ENCODE measurements at regions not wholly inside any gene's neighbourhood (a gene's known extent, or its start where the extent isn't known, plus 50 kb on each side); places are given as distances from the start of the nearest gene placed in this dataset.
"Not testable (repeated sequence)": the region's sequence is repeated elsewhere in the genome, so short reads cannot be mapped to it uniquely, and the experiment has no call there.

- Mint-ChIP-seq H3K9me3 (peaks cover 8% of the 10 kb centered on the region), H3K27me3 (no peaks in the 10 kb centered on the region), H3K4me1 (peaks cover 50% of the 10 kb centered on the region), H3K4me3 (no peak overlapping the region), H3K36me3 (peaks cover 7% of the 10 kb centered on the region), H3K27ac (no peak overlapping the region)
- no peak for DNase-seq
These were observed 125.5 kb upstream of the IFNE start for GRCh38 chr9:21607576-21607975.

- Mint-ChIP-seq H3K9me3 (peaks cover 8% of the 10 kb centered on the region), H3K4me1 (peaks cover 55% of the 10 kb centered on the region), H3K27ac (no peak overlapping the region), H3K27me3 (no peaks in the 10 kb centered on the region), H3K36me3 (peaks cover 7% of the 10 kb centered on the region), H3K4me3 (no peak overlapping the region)
- no peak for DNase-seq
These were observed 126.1 kb upstream of the IFNE start for GRCh38 chr9:21608200-21608599.

GRCh38 chr9:21609506-21609905 lies 127.4 kb upstream of the IFNE start:
- Mint-ChIP-seq H3K27me3 (no peaks in the 10 kb centered on the region), H3K27ac (no peak overlapping the region), H3K36me3 (peaks cover 7% of the 10 kb centered on the region), H3K4me3 (no peak overlapping the region), H3K4me1 (peaks cover 59% of the 10 kb centered on the region), H3K9me3 (peaks cover 8% of the 10 kb centered on the region)
- no peak for DNase-seq

GRCh38 chr9:21611891-21612290 lies 129.8 kb upstream of the IFNE start:
- DNase-seq = peak; percentile 55
- Mint-ChIP-seq H3K9me3 (peaks cover under 1% of the 10 kb centered on the region), H3K4me3 (no peak overlapping the region), H3K4me1 (peaks cover 74% of the 10 kb centered on the region), H3K27ac (peak overlapping the region; percentile 16), H3K27me3 (no peaks in the 10 kb centered on the region), H3K36me3 (peaks cover 3% of the 10 kb centered on the region)

GRCh38 chr9:21615018-21615417 lies 132.9 kb upstream of the IFNE start:
- Mint-ChIP-seq H3K27ac (no peak overlapping the region), H3K36me3 (peaks cover 2% of the 10 kb centered on the region), H3K4me1 (peaks cover 52% of the 10 kb centered on the region), H3K4me3 (no peak overlapping the region), H3K9me3 (no peaks in the 10 kb centered on the region), H3K27me3 (no peaks in the 10 kb centered on the region)
- DNase-seq = no peak

GRCh38 chr9:21615446-21615845 lies 133.3 kb upstream of the IFNE start:
- H3K4me3 Mint-ChIP-seq = no peak overlapping the region

GRCh38 chr9:21616082-21616778 lies 134.1 kb upstream of the IFNE start:
- H3K9me3 Mint-ChIP-seq = no peaks in the 10 kb centered on the region
- peaks cover 45% of the 10 kb centered on the region for H3K4me1 Mint-ChIP-seq
- no peak overlapping the region for H3K4me3 Mint-ChIP-seq
- no peaks in the 10 kb centered on the region for H3K27me3 Mint-ChIP-seq
- no peak overlapping the region for H3K27ac Mint-ChIP-seq
- no peak for DNase-seq
- H3K36me3 Mint-ChIP-seq = peaks cover 2% of the 10 kb centered on the region

More at GRCh38 chr9:21615446-21615845, 133.3 kb upstream of the IFNE start:
- H3K36me3 Mint-ChIP-seq = peaks cover 2% of the 10 kb centered on the region
- peaks cover 50% of the 10 kb centered on the region for H3K4me1 Mint-ChIP-seq
- no peaks in the 10 kb centered on the region for H3K27me3 Mint-ChIP-seq
- H3K9me3 Mint-ChIP-seq = no peaks in the 10 kb centered on the region
- no peak for DNase-seq
- no peak overlapping the region for H3K27ac Mint-ChIP-seq

- peak overlapping the region; percentile 80 for H3K27ac Mint-ChIP-seq
- peak; percentile 29 for DNase-seq
- H3K9me3 Mint-ChIP-seq = peaks cover 16% of the 10 kb centered on the region
- H3K27me3 Mint-ChIP-seq = no peaks in the 10 kb centered on the region
- peaks cover 40% of the 10 kb centered on the region for H3K4me1 Mint-ChIP-seq
- peaks cover 10% of the 10 kb centered on the region for H3K36me3 Mint-ChIP-seq
- H3K4me3 Mint-ChIP-seq = no peak overlapping the region
These were observed 142.8 kb upstream of the IFNE start for GRCh38 chr9:21624675-21625644.

GRCh38 chr9:21626493-21626892 lies 144.4 kb upstream of the IFNE start:
- Mint-ChIP-seq H3K27ac (peak overlapping the region; percentile 34), H3K4me1 (peaks cover 36% of the 10 kb centered on the region)
- DNase-seq = no peak

GRCh38 chr9:21628954-21629353 lies 146.8 kb upstream of the IFNE start:
- not testable (repeated sequence) for H3K27ac Mint-ChIP-seq, DNase-seq, H3K27me3 Mint-ChIP-seq, H3K36me3 Mint-ChIP-seq, H3K4me3 Mint-ChIP-seq
- H3K9me3 Mint-ChIP-seq = peaks cover 23% of the 10 kb centered on the region
- peaks cover 28% of the 10 kb centered on the region for H3K4me1 Mint-ChIP-seq

More at GRCh38 chr9:21626493-21626892, 144.4 kb upstream of the IFNE start:
- H3K9me3 Mint-ChIP-seq = peaks cover 22% of the 10 kb centered on the region
- no peaks in the 10 kb centered on the region for H3K27me3 Mint-ChIP-seq
- H3K36me3 Mint-ChIP-seq = peaks cover 10% of the 10 kb centered on the region
- H3K4me3 Mint-ChIP-seq = no peak overlapping the region

GRCh38 chr9:21634951-21635350 lies 152.8 kb upstream of the IFNE start:
- H3K9me3 Mint-ChIP-seq = peaks cover 17% of the 10 kb centered on the region
- H3K4me3 Mint-ChIP-seq = no peak overlapping the region
- DNase-seq = no peak
- H3K36me3 Mint-ChIP-seq = no peaks in the 10 kb centered on the region
- no peaks in the 10 kb centered on the region for H3K4me1 Mint-ChIP-seq
- H3K27ac Mint-ChIP-seq = no peak overlapping the region
- H3K27me3 Mint-ChIP-seq = no peaks in the 10 kb centered on the region

- no peaks in the 10 kb centered on the region for H3K36me3 Mint-ChIP-seq
- H3K4me3 Mint-ChIP-seq = no peak overlapping the region
- no peak overlapping the region for H3K27ac Mint-ChIP-seq
- DNase-seq = no peak
- peaks cover 22% of the 10 kb centered on the region for H3K9me3 Mint-ChIP-seq
- H3K4me1 Mint-ChIP-seq = no peaks in the 10 kb centered on the region
- no peaks in the 10 kb centered on the region for H3K27me3 Mint-ChIP-seq
These were observed 156.0 kb upstream of the IFNE start for GRCh38 chr9:21638104-21638503.

- peaks cover 12% of the 10 kb centered on the region for H3K36me3 Mint-ChIP-seq
- no peaks in the 10 kb centered on the region for H3K27me3 Mint-ChIP-seq
- DNase-seq = no peak
- peaks cover 17% of the 10 kb centered on the region for H3K9me3 Mint-ChIP-seq
- peaks cover 7% of the 10 kb centered on the region for H3K4me1 Mint-ChIP-seq
- H3K4me3 Mint-ChIP-seq = no peak overlapping the region
- no peak overlapping the region for H3K27ac Mint-ChIP-seq
These were observed 149.3 kb upstream of the MTAP start for GRCh38 chr9:21653091-21653490.

GRCh38 chr9:21653589-21653988 lies 148.8 kb upstream of the MTAP start:
- Mint-ChIP-seq H3K27ac (no peak overlapping the region), H3K4me1 (peaks cover 9% of the 10 kb centered on the region), H3K36me3 (peaks cover 7% of the 10 kb centered on the region), H3K27me3 (no peaks in the 10 kb centered on the region), H3K4me3 (no peak overlapping the region), H3K9me3 (peaks cover 12% of the 10 kb centered on the region)
- no peak for DNase-seq
